MV-4-11 (cell line): ENCODE measurements at regions not wholly inside any gene's neighbourhood (a gene's known extent, or its start where the extent isn't known, plus 50 kb on each side); places are given as distances from the start of the nearest gene placed in this dataset.

Experiments
- DNase-seq: peaks from one replicate; lab custom pipeline; 2025; lab: John Stamatoyannopoulos, UW

- no peak for DNase-seq
Observed at GRCh38 chr15:93278006-93278405, 189.0 kb upstream of the RGMA start.

- no peak for DNase-seq
Observed at GRCh38 chr15:93274257-93274656, 185.2 kb upstream of the RGMA start.

DNA sequence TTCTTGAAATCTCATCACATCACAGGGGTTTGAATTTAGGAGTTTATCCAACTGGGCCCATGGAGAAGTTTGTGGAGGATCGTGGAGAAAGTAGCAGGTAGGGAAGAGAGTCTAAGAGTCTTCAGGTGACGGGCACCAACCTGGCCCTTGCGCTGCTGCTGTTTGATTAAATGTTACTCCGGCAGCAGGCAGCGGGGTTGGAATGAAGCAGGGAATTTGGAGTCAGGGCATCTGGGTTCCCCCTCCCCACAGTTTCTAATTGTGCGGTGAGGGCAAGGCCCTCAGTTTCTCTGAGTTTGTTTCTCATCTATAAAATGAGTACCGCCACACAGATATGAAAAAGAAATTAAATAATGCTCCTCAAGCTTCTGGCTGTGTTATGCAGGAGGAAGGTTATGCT is 182.9 kb upstream of the RGMA start:
- DNase-seq, result no peak

DNA sequence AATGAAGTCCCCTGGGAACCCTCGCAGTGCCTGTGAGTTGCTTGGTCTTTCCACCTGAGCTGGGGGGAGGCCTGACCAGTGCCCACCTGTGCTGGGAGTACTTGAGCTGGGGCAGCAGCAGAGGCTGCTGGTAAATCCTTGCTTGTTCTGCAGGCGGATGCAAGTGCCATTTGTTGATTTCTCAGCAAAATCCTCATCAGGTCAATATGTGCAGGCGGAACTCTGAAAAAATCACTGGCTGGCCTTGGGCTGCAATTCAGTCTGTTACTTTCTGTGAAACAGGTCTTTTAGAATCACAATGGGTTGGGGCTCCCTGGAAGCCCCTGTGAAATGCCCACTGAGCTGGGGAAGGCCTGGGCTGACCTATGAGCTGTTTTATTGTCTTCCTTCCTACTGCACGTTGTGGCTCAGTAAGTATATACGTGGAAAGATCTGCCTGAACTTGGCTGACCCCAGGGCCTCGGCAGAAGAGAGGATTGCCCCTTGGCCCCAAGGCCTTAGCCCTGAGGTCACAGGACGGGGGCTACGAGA is 182.0 kb upstream of the RGMA start:
- DNase-seq, result no peak

DNA sequence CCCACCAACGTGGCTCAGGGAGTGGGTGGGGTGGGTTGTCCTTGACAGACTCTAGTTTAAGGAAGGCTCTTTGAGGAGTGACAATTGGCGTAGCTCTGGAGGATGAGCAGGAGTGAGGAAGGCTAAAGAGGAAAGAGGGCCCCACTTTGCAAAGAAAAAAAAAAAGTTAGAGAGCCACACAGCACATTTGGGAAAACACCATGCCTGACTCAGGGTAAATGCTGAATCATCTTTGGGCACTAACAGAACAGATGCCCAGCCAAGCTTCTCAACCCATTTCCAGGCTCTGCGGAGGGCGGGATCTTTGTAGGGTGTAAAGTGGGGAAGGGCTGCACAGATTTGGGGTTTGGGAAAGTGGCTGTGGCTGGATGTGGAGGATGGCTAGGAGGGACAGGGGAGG is 179.1 kb upstream of the RGMA start:
- DNase-seq, result no peak

DNA sequence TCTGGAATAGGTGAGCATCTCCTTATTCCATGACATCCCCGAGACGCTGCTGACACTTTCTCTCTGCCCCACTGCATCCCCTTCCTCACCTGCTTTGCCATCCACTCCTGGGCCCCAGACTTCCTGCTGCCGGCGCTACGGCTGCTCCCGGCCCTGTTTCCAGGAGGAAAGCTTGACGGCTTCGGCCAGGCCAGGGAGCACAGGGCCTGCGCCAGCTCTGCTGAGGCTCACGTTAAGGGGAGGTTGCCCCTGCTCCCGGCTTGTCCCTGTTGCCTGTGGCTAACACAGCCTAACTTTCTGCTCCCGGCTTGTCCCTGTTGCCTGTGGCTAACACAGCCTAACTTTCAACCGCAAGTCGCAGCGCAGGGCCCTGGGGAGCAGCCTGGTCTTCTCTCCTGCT is 177.3 kb upstream of the RGMA start:
- no peak for DNase-seq

DNA sequence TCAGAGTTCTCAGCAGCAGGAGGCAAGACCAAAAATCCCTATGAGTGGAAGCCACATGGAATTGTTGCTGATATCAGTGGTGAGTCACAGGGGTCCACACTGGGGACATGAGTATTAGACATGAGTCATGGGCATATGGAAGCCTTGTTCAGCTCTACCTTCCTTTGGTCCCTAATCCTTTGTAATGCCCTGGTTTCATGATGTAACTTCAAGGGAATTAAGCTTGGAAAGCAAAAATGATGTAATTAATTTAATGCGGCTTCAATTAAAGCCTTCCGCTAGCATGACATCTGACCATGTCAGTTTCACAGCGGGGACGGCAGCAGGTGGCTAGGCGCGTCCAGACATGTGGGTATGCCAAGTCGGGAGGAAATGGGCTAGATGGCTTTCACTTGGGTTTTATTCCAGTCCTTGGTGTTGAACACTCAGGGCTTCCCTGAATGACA is 176.1 kb upstream of the RGMA start:
- DNase-seq, result no peak

DNA sequence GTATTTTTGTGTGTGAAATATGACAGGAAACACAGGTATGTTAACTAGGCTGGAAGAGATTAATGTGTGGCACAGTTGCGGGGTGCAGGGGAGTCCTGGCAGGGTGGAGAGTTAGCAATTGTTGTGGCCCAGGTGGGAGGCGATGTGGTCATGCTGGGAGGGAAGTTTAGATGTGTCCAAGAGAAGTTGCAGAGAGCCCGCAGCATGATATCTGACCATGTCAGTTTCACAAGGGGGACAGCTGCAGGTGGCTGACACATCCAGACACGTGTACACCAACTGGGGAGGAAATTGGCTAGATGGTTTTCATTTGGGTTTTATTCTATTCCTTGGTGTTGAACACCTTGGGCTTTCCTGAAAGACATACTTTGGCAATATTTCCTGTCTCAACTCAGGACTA is 172.8 kb upstream of the RGMA start:
- DNase-seq, result no peak

GRCh38 chr15:93257920-93258319 is 168.9 kb upstream of the RGMA start:
- DNase-seq, result no peak

- DNase-seq, result no peak
Observed at GRCh38 chr15:93253681-93254080, 164.7 kb upstream of the RGMA start.

DNA sequence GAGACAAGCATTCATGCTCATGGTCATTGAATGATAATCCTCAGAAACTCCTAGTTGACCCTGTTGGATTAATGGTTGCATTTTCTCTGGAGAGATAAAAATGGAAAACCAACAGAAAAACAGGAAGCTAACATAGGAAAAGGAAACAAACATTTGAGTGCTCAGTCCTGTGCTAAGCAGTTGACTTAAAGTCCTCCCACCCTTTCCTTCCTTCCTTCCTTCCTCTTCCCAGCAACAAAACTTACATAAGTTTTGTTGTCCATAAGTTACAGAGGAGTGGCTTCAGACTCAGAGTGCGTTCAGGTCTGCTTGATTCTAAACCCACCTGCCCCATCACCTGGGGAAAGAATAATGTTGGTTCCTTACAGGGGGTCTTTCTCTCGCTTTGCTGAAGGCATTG is 163.8 kb upstream of the RGMA start:
- no peak for DNase-seq

DNA sequence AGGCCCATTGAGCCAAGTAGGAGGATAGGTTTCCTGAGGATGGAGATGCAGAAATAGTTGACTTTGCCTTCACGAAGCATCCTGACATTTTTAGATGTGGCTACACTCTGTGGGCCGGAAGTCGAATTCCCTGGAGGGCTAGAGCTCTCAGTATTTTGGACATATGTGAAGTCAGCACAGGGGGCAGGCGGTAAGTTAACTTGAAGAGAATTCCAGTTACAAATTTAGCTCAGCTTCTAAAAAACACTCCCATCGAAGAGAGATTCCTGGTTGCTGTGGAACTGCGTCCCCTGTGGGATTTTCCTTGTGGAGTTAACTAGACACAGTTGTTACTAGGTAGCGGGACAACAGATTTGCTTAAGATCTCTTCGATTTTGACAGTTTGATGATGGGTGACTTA is 161.9 kb upstream of the RGMA start:
- no peak for DNase-seq

- DNase-seq, result peak; percentile 86
Observed at GRCh38 chr15:93250209-93250608, 161.2 kb upstream of the RGMA start.

GRCh38 chr15:93249623-93250022 is 160.6 kb upstream of the RGMA start:
- DNase-seq, result no peak

- peak; percentile 83 for DNase-seq
Observed at GRCh38 chr15:93247466-93248121, 158.6 kb upstream of the RGMA start.

DNA sequence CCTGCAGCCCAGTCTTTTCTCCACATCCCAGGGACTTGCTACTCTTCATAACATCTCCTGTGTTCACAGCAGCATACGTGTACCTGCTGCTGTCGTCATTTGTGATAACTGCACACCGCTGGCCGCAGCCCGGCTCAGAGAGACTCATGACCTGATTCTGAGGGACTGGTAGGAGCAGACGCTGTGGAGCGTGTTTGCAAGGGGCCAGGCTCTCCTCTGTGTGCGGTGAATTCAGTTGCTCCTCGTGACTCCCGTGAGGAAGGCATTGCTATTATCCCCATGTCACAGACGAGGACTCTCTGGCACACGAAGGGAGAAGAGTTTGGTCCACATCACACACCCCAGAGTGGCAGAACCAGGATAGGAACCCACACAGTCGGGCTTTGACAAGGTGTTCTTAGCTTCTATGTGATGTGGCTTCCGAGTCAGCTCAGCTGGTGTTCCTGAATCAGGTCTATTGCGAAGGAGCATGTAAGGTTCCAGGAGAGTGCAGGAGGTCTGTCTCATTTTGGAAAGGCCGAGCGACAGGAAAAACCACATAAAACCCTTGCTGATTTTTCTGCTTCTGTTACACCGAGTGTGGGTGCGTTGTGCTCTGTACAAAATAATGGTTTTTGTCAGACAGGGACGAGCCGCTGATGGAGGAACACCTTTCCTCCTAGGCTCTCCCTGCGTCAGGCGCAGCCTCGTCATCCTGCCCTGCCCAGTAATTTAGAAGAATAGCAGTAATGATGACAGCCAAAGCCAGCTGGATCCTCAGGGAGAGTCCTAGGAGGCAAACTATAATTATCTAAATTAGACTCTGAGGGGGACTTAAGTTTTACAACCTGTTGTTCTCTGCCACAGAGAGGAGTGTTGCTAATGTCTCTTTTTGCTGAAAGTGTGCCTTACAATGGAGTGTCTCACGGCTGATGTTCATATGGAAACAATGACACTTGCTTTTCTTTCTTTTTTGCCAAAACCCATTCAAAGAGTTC is 157.5 kb upstream of the RGMA start:
- DNase-seq, result no peak

DNA sequence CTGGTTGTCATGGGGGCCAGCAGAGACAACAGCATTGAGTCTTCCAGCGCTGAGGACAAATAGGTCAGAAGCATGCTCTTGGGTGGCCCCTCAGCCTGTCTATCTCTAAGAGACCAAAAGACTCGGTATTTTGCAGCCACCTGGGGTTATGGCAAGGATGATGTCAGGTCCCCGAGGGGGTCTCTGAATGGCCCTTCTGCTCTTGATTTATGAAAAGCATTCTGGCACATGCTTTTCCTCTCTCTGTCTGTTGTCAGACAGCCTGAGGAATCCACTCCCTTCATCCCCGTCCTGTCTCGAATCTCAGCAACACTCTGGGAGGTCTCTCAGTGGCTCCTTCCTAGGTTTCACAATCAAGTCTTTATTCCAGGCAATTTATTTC is 156.6 kb upstream of the RGMA start:
- no peak for DNase-seq

DNA sequence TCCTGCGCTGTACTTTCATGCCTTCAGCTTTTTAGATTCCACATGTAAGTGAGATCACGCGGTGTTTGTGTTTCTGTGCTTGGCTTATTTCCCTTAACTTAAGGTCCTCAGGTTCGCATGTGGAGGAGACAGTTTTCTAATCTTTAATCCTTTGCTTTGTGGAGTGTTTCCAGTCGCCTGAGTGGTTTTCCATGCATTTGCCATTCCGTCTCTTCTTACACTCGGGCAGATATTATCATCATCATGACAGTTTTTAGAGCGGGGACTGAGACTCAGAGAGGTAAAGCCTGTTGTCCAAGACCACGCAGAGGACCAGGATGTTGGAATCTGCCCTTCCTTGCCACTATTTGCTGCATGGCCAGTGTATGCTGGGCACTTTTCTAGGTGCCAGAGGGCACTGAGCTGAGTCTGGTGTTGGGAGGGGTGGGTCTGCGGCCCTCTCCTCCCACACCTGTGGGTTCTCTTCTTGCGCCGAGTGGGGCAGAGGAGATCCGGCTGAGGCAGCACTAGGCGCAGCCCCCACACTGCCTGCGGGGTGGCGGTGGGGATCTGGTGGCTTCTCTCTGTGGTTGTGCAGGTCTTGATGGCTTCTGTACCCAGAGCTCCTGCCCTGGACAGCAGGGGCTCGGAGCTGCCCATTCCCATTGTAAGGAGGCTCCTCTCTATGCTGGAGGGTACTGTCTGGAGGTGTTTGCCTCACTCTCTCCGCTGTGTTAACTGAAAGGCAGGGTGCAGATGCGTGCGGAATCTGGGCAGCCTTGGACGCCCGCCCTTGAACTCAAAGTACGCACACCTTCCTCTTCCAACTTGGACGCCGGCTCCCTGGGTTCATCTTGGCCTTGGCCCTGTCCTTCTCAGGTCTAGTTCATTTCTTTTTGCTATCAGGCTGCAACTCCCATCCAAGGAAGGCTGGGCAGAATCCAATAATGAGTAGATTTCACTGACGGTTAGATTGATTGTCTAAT is 156.0 kb upstream of the RGMA start:
- no peak for DNase-seq

DNA sequence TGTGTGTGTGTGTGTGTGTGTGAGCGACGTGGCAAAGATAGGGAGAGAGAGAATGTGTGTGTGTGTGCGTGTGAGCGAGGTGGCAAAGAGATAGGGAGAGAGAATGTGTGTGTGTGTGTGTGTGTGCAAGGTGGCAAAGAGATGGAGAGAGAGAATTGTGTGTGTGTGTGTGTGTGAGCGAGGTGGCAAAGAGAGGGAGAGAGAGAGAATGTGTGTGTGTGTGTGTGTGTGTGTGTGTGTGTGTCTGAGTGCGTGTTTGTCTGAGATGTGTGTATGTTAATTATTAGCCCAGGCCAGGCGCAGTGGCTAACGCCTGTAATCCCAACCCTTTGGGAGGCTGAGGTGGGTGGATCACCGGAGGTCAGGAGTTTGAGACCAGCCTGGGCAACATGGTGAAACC is 154.6 kb upstream of the RGMA start:
- DNase-seq, result no peak

GRCh38 chr15:93241696-93242585 is 152.9 kb upstream of the RGMA start:
- no peak for DNase-seq

DNA sequence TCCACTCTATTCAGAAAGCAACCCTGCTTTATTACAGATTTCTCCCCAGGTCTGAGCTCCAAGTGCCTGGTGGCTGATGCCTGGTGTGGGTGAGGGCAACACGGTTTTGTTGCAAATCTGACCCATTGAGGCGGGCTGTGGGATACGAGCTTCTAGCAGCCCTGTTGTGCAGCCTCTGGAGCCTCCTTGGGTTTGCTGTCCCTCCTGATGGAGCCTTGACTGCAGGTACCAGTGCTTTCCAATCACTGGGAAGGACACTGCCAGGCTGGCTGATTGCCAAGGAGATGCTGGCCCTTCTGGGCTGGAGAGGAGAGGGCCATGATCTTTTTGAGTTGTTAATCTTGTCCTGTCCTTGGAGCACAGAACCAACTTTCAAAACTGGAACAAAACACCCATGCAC is 151.0 kb upstream of the RGMA start:
- DNase-seq, result no peak
